Loucy (cell line): ENCODE measurements at regions not wholly inside any gene's neighbourhood (a gene's known extent, or its start where the extent isn't known, plus 50 kb on each side); places are given as distances from the start of the nearest gene placed in this dataset.

Experiments
- CTCF ChIP-seq: fragments of 200-600 bp; sonication (generic); conservative IDR thresholded peaks from 2 replicates; pipeline ENCODE4 v1.5.1; 2014; ENCODE audit warnings: mild to moderate bottlenecking, antibody characterized with exemption, low read length
- EZH2phosphoT487 ChIP-seq: fragments of 200-600 bp; IDR thresholded peaks from 2 replicates; pipeline ENCODE4 v1.6.1; 2018; ENCODE audit warnings: antibody characterized with exemption, mild to moderate bottlenecking, moderate library complexity, borderline replicate concordance

GRCh38 chr6:156587071-156587470 is 190.1 kb upstream of the ARID1B start:
- TF ChIP-seq CTCF, result no peak
- TF ChIP-seq EZH2phosphoT487, result no peak
